DOHH2 (cell line): ENCODE measurements at regions not wholly inside any gene's neighbourhood (a gene's known extent, or its start where the extent isn't known, plus 50 kb on each side); places are given as distances from the start of the nearest gene placed in this dataset.

Experiments used
- H3F3A ChIP-seq: fragments of 200-600 bp; sonication (generic), shearing (Covaris generic); 2 replicates; pipeline ENCODE4 v1.6.0; 2016; ENCODE audit warnings: antibody characterized with exemption, mild to moderate bottlenecking; ENCODE audit not compliant: control insufficient read depth, insufficient read depth
- H3K27ac ChIP-seq: fragments of 200-600 bp; sonication (generic); 2 replicates; pipeline ENCODE4 v1.5.1; 2014; ENCODE audit warnings: low read depth, mild to moderate bottlenecking, low read length, moderate library complexity
- H3K27me3 ChIP-seq: fragments of 200-600 bp; sonication (generic); 2 replicates; pipeline ENCODE4 v1.6.1; 2014; ENCODE audit warnings: mild to moderate bottlenecking, low read length, mixed read lengths; ENCODE audit not compliant: control insufficient read depth
- H3K36me3 ChIP-seq: fragments of 200-600 bp; sonication (generic); 2 replicates; pipeline ENCODE4 v1.6.1; 2014; ENCODE audit warnings: mild to moderate bottlenecking, low read length, moderate library complexity, mixed read lengths; ENCODE audit not compliant: control insufficient read depth
- H3K4me1 ChIP-seq: fragments of 200-600 bp; sonication (generic); 2 replicates; pipeline ENCODE4 v1.6.1; 2014; ENCODE audit warnings: mild to moderate bottlenecking, low read length, mixed read lengths; ENCODE audit not compliant: control insufficient read depth
- H3K4me2 ChIP-seq: fragments of 200-600 bp; sonication (generic); 2 replicates; pipeline ENCODE4 v1.6.0; 2014; ENCODE audit warnings: mild to moderate bottlenecking, low read length, moderate library complexity
- H3K4me3 ChIP-seq: fragments of 200-600 bp; sonication (generic); 2 replicates; pipeline ENCODE4 v1.5.1; 2014; ENCODE audit warnings: mild to moderate bottlenecking, low read length, mixed read lengths
- H3K79me2 ChIP-seq: fragments of 200-600 bp; sonication (generic); 2 replicates; pipeline ENCODE4 v1.6.1; 2014; ENCODE audit warnings: mild to moderate bottlenecking, low read length, mixed read lengths; ENCODE audit not compliant: control insufficient read depth
- H3K9me2 ChIP-seq: fragments of 200-600 bp; sonication (generic); replicated peaks from 2 replicates; pipeline ENCODE4 v1.6.1; 2014; ENCODE audit warnings: mild to moderate bottlenecking, low read length, mixed read lengths; ENCODE audit not compliant: control insufficient read depth
- H3K9me3 ChIP-seq: fragments of 200-600 bp; sonication (generic); 2 replicates; pipeline ENCODE4 v1.6.1; 2014; ENCODE audit warnings: antibody characterized with exemption, low read length, mixed read lengths; ENCODE audit not compliant: control insufficient read depth, insufficient read depth
- H4K20me1 ChIP-seq: fragments of 200-600 bp; sonication (generic); 2 replicates; pipeline ENCODE4 v1.6.0; 2014; ENCODE audit warnings: low read depth, mild to moderate bottlenecking, antibody characterized with exemption, low read length, moderate library complexity; ENCODE audit not compliant: control insufficient read depth, insufficient read depth
- EZH2phosphoT487 ChIP-seq: fragments of 200-600 bp; sonication (generic); IDR thresholded peaks from 2 replicates; pipeline ENCODE4 v1.6.1; 2017; ENCODE audit warnings: borderline replicate concordance, mild to moderate bottlenecking, antibody characterized with exemption, low read length, moderate library complexity, mixed read lengths
- TF ChIP-seq, protein P1 (sequence below): fragments of 200-600 bp; sonication (generic); IDR thresholded peaks from one replicate; pipeline ENCODE4 v1.5.1; 2014; ENCODE audit warnings: antibody characterized with exemption, mild to moderate bottlenecking, low read depth, low read length; ENCODE audit not compliant: poor library complexity, severe bottlenecking

DNA sequence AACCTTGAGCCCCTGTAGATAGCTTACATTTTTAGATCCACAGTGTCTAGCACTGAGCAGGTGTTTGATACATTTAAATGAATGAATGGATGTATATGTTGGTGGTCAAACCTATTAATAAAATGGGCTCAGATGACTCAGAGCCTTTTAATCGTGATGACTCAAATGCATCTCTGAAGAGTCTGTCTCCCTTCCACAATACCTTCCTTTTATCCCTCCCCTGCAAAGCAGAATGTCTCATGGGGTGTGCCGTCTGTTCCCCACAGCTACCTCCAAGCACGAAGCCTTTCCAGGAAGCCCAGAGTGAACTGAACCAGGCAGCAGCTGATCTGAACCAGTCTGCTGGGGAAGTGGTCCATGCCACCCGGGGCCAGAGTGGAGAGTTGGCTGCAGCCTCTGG lies 303.5 kb upstream of the TPM1 start:
- Histone ChIP-seq H3K79me2 (no peaks in the 10 kb centered on the region), H3K27ac (no peak overlapping the region), H3K36me3 (no peaks in the 10 kb centered on the region), H3K9me2 (no peaks in the 10 kb centered on the region), H4K20me1 (no peaks in the 10 kb centered on the region; the same call in 1 of the 2 replicates), H3K4me1 (peaks cover 3% of the 10 kb centered on the region; the same call in 1 of the 2 replicates), H3K4me2 (no peak overlapping the region), H3K4me3 (no peak overlapping the region), H3F3A (no peaks in the 10 kb centered on the region), H3K27me3 (no peaks in the 10 kb centered on the region), H3K9me3 (no peaks in the 10 kb centered on the region)
- no peak for TF ChIP-seq EZH2phosphoT487
- TF ChIP-seq, protein P1, sequence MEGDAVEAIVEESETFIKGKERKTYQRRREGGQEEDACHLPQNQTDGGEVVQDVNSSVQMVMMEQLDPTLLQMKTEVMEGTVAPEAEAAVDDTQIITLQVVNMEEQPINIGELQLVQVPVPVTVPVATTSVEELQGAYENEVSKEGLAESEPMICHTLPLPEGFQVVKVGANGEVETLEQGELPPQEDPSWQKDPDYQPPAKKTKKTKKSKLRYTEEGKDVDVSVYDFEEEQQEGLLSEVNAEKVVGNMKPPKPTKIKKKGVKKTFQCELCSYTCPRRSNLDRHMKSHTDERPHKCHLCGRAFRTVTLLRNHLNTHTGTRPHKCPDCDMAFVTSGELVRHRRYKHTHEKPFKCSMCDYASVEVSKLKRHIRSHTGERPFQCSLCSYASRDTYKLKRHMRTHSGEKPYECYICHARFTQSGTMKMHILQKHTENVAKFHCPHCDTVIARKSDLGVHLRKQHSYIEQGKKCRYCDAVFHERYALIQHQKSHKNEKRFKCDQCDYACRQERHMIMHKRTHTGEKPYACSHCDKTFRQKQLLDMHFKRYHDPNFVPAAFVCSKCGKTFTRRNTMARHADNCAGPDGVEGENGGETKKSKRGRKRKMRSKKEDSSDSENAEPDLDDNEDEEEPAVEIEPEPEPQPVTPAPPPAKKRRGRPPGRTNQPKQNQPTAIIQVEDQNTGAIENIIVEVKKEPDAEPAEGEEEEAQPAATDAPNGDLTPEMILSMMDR: no peak

DNA sequence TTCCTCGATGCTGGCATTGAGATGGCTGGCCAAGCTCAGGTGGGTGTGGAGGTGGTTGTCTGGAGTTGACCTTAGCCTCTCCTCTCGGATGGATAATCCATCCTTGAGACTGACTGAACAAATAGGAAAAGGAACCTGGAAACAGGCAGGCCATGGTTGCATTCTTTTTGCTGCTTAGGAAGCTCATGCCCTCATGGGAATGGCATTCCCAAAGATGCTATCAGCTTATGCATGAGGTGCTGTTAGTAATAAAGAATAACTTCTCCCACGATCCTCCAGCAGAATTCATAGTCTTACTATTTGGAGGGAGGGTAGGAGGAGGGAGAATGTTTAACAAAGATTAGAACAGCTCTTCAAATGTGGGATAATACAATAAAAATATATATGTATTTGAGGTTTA lies 303.0 kb upstream of the TPM1 start:
- H3K9me3 ChIP-seq: no peaks in the 10 kb centered on the region
- no peaks in the 10 kb centered on the region for H3K79me2 ChIP-seq
- no peaks in the 10 kb centered on the region for H3K36me3 ChIP-seq
- H3F3A ChIP-seq: no peaks in the 10 kb centered on the region
- H3K4me3 ChIP-seq: no peak overlapping the region
- H4K20me1 ChIP-seq: no peaks in the 10 kb centered on the region; the same call in 1 of the 2 replicates
- no peaks in the 10 kb centered on the region for H3K9me2 ChIP-seq
- peaks cover 3% of the 10 kb centered on the region; the same call in 1 of the 2 replicates for H3K4me1 ChIP-seq
- H3K27me3 ChIP-seq: no peaks in the 10 kb centered on the region
- H3K4me2 ChIP-seq: no peak overlapping the region
- H3K27ac ChIP-seq: no peak overlapping the region
- TF ChIP-seq EZH2phosphoT487: no peak
- TF ChIP-seq, protein P1: no peak

GRCh38 chr15:62740141-62741004 lies 302.2 kb upstream of the TPM1 start:
- no peak overlapping the region for H3K27ac ChIP-seq
- no peaks in the 10 kb centered on the region for H3K36me3 ChIP-seq
- H3K9me2 ChIP-seq: no peaks in the 10 kb centered on the region
- peaks cover 3% of the 10 kb centered on the region; the same call in 1 of the 2 replicates for H3K4me1 ChIP-seq
- H3K4me3 ChIP-seq: no peak overlapping the region
- no peak overlapping the region for H3K4me2 ChIP-seq
- no peaks in the 10 kb centered on the region for H3K9me3 ChIP-seq
- H3K27me3 ChIP-seq: no peaks in the 10 kb centered on the region
- no peaks in the 10 kb centered on the region for H3K79me2 ChIP-seq
- H4K20me1 ChIP-seq: no peaks in the 10 kb centered on the region; the same call in 1 of the 2 replicates
- TF ChIP-seq, protein P1: no peak
- no peak for TF ChIP-seq EZH2phosphoT487
- no peaks in the 10 kb centered on the region for H3F3A ChIP-seq
